ENCODE measurements at regions not wholly inside any gene's neighbourhood (a gene's known extent, or its start where the extent isn't known, plus 50 kb on each side); places are given as distances from the start of the nearest gene placed in this dataset.

GRCh38 chr6:33952016-33952415 is 148.2 kb upstream of the MLN start:
- H3K4me2 ChIP-seq (ENCODE audit: low read length) = no peak overlapping the region
- H3K4me1 ChIP-seq (ENCODE audit: insufficient read depth, low read length, severe bottlenecking) = no peaks in the 10 kb centered on the region
- H3K79me2 ChIP-seq (ENCODE audit: insufficient read depth, low read length) = no peaks in the 10 kb centered on the region

GRCh38 chr6:33950891-33951889 is 147.4 kb upstream of the MLN start:
- TF ChIP-seq EZH2 (IDR thresholded peaks at IDR 0.05; ENCODE audit: borderline replicate concordance, low read length) (no peak), CTCF (IDR thresholded peaks at IDR 0.05; ENCODE audit: low read length) (no peak)
- no peaks in the 10 kb centered on the region for H3K9me2 ChIP-seq (ENCODE audit: low read depth, low read length)

More at GRCh38 chr6:33952016-33952415, 148.2 kb upstream of the MLN start:
- H2AFZ ChIP-seq (ENCODE audit: low read length) = no peak overlapping the region
- H3K4me3 ChIP-seq (ENCODE audit: low read depth, low read length, poor library complexity, severe bottlenecking) = no peak overlapping the region
- H4K20me1 ChIP-seq (ENCODE audit: insufficient read depth, low read length) = no peaks in the 10 kb centered on the region
- no peaks in the 10 kb centered on the region for H3K9me2 ChIP-seq (ENCODE audit: low read depth, low read length)
- H3K27ac ChIP-seq (ENCODE audit: low read depth, low read length, poor library complexity, severe bottlenecking) = no peak overlapping the region
- H3K27me3 ChIP-seq (ENCODE audit: insufficient read depth, low read length) = no peaks in the 10 kb centered on the region
- no peaks in the 10 kb centered on the region for H3K36me3 ChIP-seq (ENCODE audit: insufficient read depth, low read length)
- H3K9me3 ChIP-seq (ENCODE audit: low read length) = no peaks in the 10 kb centered on the region
- no peaks in the 10 kb centered on the region for H3F3A ChIP-seq (ENCODE audit: insufficient read depth, low read length)
- no peak overlapping the region for H3K9ac ChIP-seq (ENCODE audit: low read length)
- TF ChIP-seq EZH2 (IDR thresholded peaks at IDR 0.05; ENCODE audit: borderline replicate concordance, low read length) = no peak

GRCh38 chr6:33950472-33950881 is 146.7 kb upstream of the MLN start:
- Histone ChIP-seq H2AFZ (ENCODE audit: low read length) (no peak overlapping the region), H3K79me2 (ENCODE audit: insufficient read depth, low read length) (no peaks in the 10 kb centered on the region), H3K4me2 (ENCODE audit: low read length) (no peak overlapping the region), H3F3A (ENCODE audit: insufficient read depth, low read length) (no peaks in the 10 kb centered on the region), H3K4me1 (ENCODE audit: insufficient read depth, low read length, severe bottlenecking) (no peaks in the 10 kb centered on the region), H3K36me3 (ENCODE audit: insufficient read depth, low read length) (no peaks in the 10 kb centered on the region), H3K27me3 (ENCODE audit: insufficient read depth, low read length) (no peaks in the 10 kb centered on the region), H3K9me3 (ENCODE audit: low read length) (no peaks in the 10 kb centered on the region), H3K27ac (ENCODE audit: low read depth, low read length, poor library complexity, severe bottlenecking) (no peak overlapping the region), H3K9ac (ENCODE audit: low read length) (no peak overlapping the region), H4K20me1 (ENCODE audit: insufficient read depth, low read length) (no peaks in the 10 kb centered on the region), H3K9me2 (ENCODE audit: low read depth, low read length) (no peaks in the 10 kb centered on the region), H3K4me3 (ENCODE audit: low read depth, low read length, poor library complexity, severe bottlenecking) (no peak overlapping the region)
- no peak for TF ChIP-seq EZH2 (IDR thresholded peaks at IDR 0.05; ENCODE audit: borderline replicate concordance, low read length)

More at GRCh38 chr6:33950891-33951889, 147.4 kb upstream of the MLN start:
- no peak overlapping the region for H3K4me2 ChIP-seq (ENCODE audit: low read length)
- no peaks in the 10 kb centered on the region for H3K27me3 ChIP-seq (ENCODE audit: insufficient read depth, low read length)
- H3K27ac ChIP-seq (ENCODE audit: low read depth, low read length, poor library complexity, severe bottlenecking) = no peak overlapping the region
- H3K9me3 ChIP-seq (ENCODE audit: low read length) = no peaks in the 10 kb centered on the region
- no peaks in the 10 kb centered on the region for H3K36me3 ChIP-seq (ENCODE audit: insufficient read depth, low read length)
- no peaks in the 10 kb centered on the region for H4K20me1 ChIP-seq (ENCODE audit: insufficient read depth, low read length)
- no peaks in the 10 kb centered on the region for H3F3A ChIP-seq (ENCODE audit: insufficient read depth, low read length)
- H3K79me2 ChIP-seq (ENCODE audit: insufficient read depth, low read length) = no peaks in the 10 kb centered on the region
- no peak overlapping the region for H3K9ac ChIP-seq (ENCODE audit: low read length)
- H3K4me1 ChIP-seq (ENCODE audit: insufficient read depth, low read length, severe bottlenecking) = no peaks in the 10 kb centered on the region
- H2AFZ ChIP-seq (ENCODE audit: low read length) = no peak overlapping the region
- H3K4me3 ChIP-seq (ENCODE audit: low read depth, low read length, poor library complexity, severe bottlenecking) = no peak overlapping the region

GRCh38 chr6:33949877-33950435 is 146.2 kb upstream of the MLN start:
- Histone ChIP-seq H3F3A (ENCODE audit: insufficient read depth, low read length) (no peaks in the 10 kb centered on the region), H2AFZ (ENCODE audit: low read length) (no peak overlapping the region), H3K36me3 (ENCODE audit: insufficient read depth, low read length) (no peaks in the 10 kb centered on the region), H3K27ac (ENCODE audit: low read depth, low read length, poor library complexity, severe bottlenecking) (no peak overlapping the region), H3K27me3 (ENCODE audit: insufficient read depth, low read length) (no peaks in the 10 kb centered on the region), H3K79me2 (ENCODE audit: insufficient read depth, low read length) (no peaks in the 10 kb centered on the region), H3K4me3 (ENCODE audit: low read depth, low read length, poor library complexity, severe bottlenecking) (no peak overlapping the region), H3K9ac (ENCODE audit: low read length) (no peak overlapping the region), H3K9me3 (ENCODE audit: low read length) (no peaks in the 10 kb centered on the region), H3K9me2 (ENCODE audit: low read depth, low read length) (no peaks in the 10 kb centered on the region), H3K4me1 (ENCODE audit: insufficient read depth, low read length, severe bottlenecking) (no peaks in the 10 kb centered on the region), H3K4me2 (ENCODE audit: low read length) (no peak overlapping the region), H4K20me1 (ENCODE audit: insufficient read depth, low read length) (no peaks in the 10 kb centered on the region)
- TF ChIP-seq EZH2 (IDR thresholded peaks at IDR 0.05; ENCODE audit: borderline replicate concordance, low read length) (no peak), CTCF (IDR thresholded peaks at IDR 0.05; ENCODE audit: low read length) (no peak)

Data from OCI-LY1 (cell line).